HUES6 (cell line): ENCODE measurements at regions not wholly inside any gene's neighbourhood (a gene's known extent, or its start where the extent isn't known, plus 50 kb on each side); places are given as distances from the start of the nearest gene placed in this dataset.
"Not testable (repeated sequence)": the region's sequence is repeated elsewhere in the genome, so short reads cannot be mapped to it uniquely, and the experiment has no call there.

Experiments used
- H3K27ac ChIP-seq: 2 replicates; pipeline ENCODE4 v1.7.0; 2013; ENCODE audit warnings: low read depth, mild to moderate bottlenecking, low read length, inconsistent platforms
- H3K27me3 ChIP-seq: 2 replicates; pipeline ENCODE4 v1.6.1; 2013; ENCODE audit warnings: low read length; ENCODE audit not compliant: control insufficient read depth, insufficient read depth
- H3K36me3 ChIP-seq: 2 replicates; pipeline ENCODE4 v1.6.1; 2013; ENCODE audit warnings: low read length; ENCODE audit not compliant: control insufficient read depth, insufficient read depth
- H3K4me1 ChIP-seq: 2 replicates; pipeline ENCODE4 v1.6.1; 2013; ENCODE audit warnings: low read length; ENCODE audit not compliant: control insufficient read depth, insufficient read depth
- H3K4me3 ChIP-seq: 2 replicates; pipeline ENCODE4 v1.5.1; 2013; ENCODE audit warnings: low read depth, low read length
- H3K9ac ChIP-seq: one replicate; pipeline ENCODE4 v1.6.1; 2013; ENCODE audit warnings: mild to moderate bottlenecking, low read length
- H3K9me3 ChIP-seq: 2 replicates; pipeline ENCODE4 v1.6.1; 2013; ENCODE audit warnings: low read depth, low read length; ENCODE audit not compliant: control insufficient read depth, insufficient read depth

GRCh38 chr7:106498005-106498404 is 163.0 kb downstream of the CCDC71L start:
- H3K4me1 ChIP-seq = not testable (repeated sequence)

DNA sequence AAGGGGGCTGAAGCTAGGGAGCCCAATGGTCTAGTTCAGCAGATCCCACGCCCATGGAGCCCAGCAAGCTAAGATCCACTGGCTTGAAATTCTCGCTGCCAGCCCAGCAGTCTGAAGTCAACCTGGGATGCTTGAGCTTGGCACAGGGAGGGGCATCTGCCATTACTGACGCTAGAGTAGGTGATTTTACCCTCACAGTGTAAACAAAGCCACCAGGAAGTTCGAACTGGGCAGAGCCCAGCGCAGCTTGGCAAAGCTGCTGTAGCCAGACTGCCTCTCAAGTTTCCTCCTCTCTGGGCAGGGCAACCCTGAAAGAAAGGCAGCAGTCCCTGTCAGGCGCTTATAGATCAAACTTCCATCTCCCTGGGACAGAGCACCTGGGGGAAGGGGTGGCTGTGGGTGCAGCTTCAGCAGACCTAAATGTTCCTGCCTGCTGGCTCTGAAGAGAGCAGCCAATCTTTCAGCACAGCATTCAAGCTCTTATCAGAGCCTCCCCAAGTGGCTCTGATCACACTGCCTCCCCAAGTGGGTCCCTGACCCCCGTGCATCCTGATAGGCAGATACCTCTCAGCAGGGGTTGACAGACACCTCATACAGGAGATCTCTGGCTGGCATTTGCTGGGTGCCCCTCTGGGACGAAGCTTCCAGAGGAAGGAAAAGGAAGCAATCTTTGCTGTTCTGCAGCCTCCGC is 167.8 kb downstream of the CCDC71L start:
- Histone ChIP-seq H3K27ac (no peak overlapping the region), H3K9me3 (peaks cover 4% of the 10 kb centered on the region), H3K4me1 (no peaks in the 10 kb centered on the region), H3K9ac (no peak overlapping the region), H3K36me3 (no peaks in the 10 kb centered on the region), H3K4me3 (no peak overlapping the region), H3K27me3 (no peaks in the 10 kb centered on the region)

More at GRCh38 chr7:106498005-106498404, 163.0 kb downstream of the CCDC71L start:
- H3K27ac ChIP-seq, H3K9ac ChIP-seq, H3K36me3 ChIP-seq, H3K27me3 ChIP-seq, H3K4me3 ChIP-seq, H3K9me3 ChIP-seq: not testable (repeated sequence)

- no peaks in the 10 kb centered on the region for H3K27me3 ChIP-seq
- no peaks in the 10 kb centered on the region for H3K4me1 ChIP-seq
- no peak overlapping the region for H3K4me3 ChIP-seq
- no peak overlapping the region for H3K9ac ChIP-seq
- H3K27ac ChIP-seq = no peak overlapping the region
- no peaks in the 10 kb centered on the region for H3K36me3 ChIP-seq
- peaks cover 4% of the 10 kb centered on the region for H3K9me3 ChIP-seq
Observed at GRCh38 chr7:106488465-106488864, 172.5 kb downstream of the CCDC71L start.

DNA sequence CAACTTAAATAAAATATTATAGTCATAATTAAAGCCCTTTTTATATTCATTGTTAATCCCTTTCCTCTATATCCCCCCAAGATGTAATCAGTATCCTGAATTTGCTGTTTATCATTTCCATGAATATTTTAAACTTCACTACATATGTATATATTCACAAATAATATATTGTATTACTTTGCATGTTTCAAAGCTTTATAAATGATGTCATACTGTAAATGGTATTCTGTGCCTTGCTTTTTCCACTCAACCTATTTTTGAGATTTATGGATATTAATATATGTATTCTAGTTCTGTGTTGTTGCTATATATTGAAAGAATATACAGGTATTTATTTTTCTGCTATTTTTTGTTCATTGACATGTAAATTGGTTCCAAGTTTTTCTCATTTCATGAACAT is 173.1 kb downstream of the CCDC71L start:
- Histone ChIP-seq H3K27ac (no peak overlapping the region), H3K4me3 (no peak overlapping the region), H3K4me1 (no peaks in the 10 kb centered on the region), H3K9me3 (peaks cover 4% of the 10 kb centered on the region), H3K27me3 (no peaks in the 10 kb centered on the region), H3K36me3 (no peaks in the 10 kb centered on the region), H3K9ac (no peak overlapping the region)

DNA sequence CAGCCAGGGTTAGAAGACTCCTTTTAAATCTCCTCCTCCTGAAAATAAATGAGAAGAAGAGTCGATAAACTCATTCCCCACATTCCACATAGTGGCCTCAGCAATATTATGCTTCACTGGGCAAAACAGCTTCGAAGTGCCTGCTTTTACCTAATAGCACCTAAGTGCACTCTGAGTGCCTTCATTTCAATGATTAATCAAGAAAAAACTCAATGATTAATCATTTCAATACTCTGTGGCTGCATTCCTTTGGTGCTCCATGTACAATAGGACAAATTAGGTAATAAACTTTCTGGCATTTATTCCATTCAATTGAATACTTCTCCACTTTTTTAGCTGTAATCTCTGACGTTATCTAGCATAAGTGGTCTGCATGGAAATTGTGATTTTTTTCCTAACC is 174.6 kb downstream of the CCDC71L start:
- Histone ChIP-seq H3K4me1 (no peaks in the 10 kb centered on the region), H3K9ac (no peak overlapping the region), H3K27me3 (no peaks in the 10 kb centered on the region), H3K9me3 (peaks cover 4% of the 10 kb centered on the region), H3K27ac (no peak overlapping the region), H3K4me3 (no peak overlapping the region), H3K36me3 (no peaks in the 10 kb centered on the region)

DNA sequence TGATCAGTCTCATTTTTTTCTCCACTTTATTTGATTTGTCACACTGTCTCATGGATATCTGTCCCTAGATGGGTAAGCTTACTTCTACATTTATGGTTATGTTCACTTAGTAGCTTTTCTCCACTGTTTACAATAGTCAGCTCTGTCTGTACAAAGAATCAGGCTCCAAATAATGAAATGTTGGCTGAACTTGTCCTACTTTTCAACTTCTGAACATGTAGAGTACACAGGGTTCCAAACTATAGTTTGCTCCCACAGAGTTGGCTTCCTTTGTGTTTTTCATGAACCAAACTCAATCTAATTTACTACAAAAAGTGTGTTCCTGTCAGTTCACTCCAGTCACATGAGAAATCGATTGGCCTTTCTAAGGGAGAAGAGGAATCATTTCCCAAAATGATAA is 175.0 kb downstream of the CCDC71L start:
- no peak overlapping the region for H3K9ac ChIP-seq
- H3K36me3 ChIP-seq = no peaks in the 10 kb centered on the region
- H3K4me3 ChIP-seq = no peak overlapping the region
- no peaks in the 10 kb centered on the region for H3K4me1 ChIP-seq
- no peak overlapping the region for H3K27ac ChIP-seq
- H3K27me3 ChIP-seq = no peaks in the 10 kb centered on the region
- peaks cover 4% of the 10 kb centered on the region for H3K9me3 ChIP-seq

- no peak overlapping the region for H3K4me3 ChIP-seq
- H3K9me3 ChIP-seq = peaks cover under 1% of the 10 kb centered on the region
- H3K27ac ChIP-seq = no peak overlapping the region
- no peaks in the 10 kb centered on the region for H3K27me3 ChIP-seq
- H3K4me1 ChIP-seq = no peaks in the 10 kb centered on the region
- no peaks in the 10 kb centered on the region for H3K36me3 ChIP-seq
- no peak overlapping the region for H3K9ac ChIP-seq
Observed at GRCh38 chr7:106485031-106485551, 175.9 kb downstream of the CCDC71L start.

- H3K4me1 ChIP-seq = no peaks in the 10 kb centered on the region
- no peak overlapping the region for H3K9ac ChIP-seq
- no peaks in the 10 kb centered on the region for H3K27me3 ChIP-seq
- no peaks in the 10 kb centered on the region for H3K36me3 ChIP-seq
- H3K4me3 ChIP-seq = no peak overlapping the region
- H3K9me3 ChIP-seq = no peaks in the 10 kb centered on the region
- no peak overlapping the region for H3K27ac ChIP-seq
Observed at GRCh38 chr7:106484562-106484961, 176.4 kb downstream of the CCDC71L start.

GRCh38 chr7:106482091-106482490 is 178.9 kb downstream of the CCDC71L start:
- Histone ChIP-seq H3K27me3 (no peaks in the 10 kb centered on the region), H3K9ac (no peak overlapping the region), H3K36me3 (no peaks in the 10 kb centered on the region), H3K27ac (no peak overlapping the region), H3K4me3 (no peak overlapping the region), H3K9me3 (no peaks in the 10 kb centered on the region), H3K4me1 (no peaks in the 10 kb centered on the region)

- Histone ChIP-seq H3K27me3 (no peaks in the 10 kb centered on the region), H3K27ac (no peak overlapping the region), H3K9me3 (no peaks in the 10 kb centered on the region), H3K36me3 (no peaks in the 10 kb centered on the region), H3K4me3 (no peak overlapping the region), H3K4me1 (no peaks in the 10 kb centered on the region), H3K9ac (no peak overlapping the region)
Observed at GRCh38 chr7:106480616-106481031, 180.3 kb downstream of the CCDC71L start.

GRCh38 chr7:106480161-106480579 is 180.8 kb downstream of the CCDC71L start:
- no peak overlapping the region for H3K4me3 ChIP-seq
- H3K9ac ChIP-seq = no peak overlapping the region
- no peaks in the 10 kb centered on the region for H3K36me3 ChIP-seq
- no peaks in the 10 kb centered on the region for H3K4me1 ChIP-seq
- no peak overlapping the region for H3K27ac ChIP-seq
- no peaks in the 10 kb centered on the region for H3K27me3 ChIP-seq
- H3K9me3 ChIP-seq = no peaks in the 10 kb centered on the region
